Stimulated activated CD4-positive, alpha-beta T cell treated with anti-CD3 and anti-CD28 coated beads, Interleukin-4, amount 100 ng/mL, for 48 hours (primary cell): ENCODE measurements at regions not wholly inside any gene's neighbourhood (a gene's known extent, or its start where the extent isn't known, plus 50 kb on each side); places are given as distances from the start of the nearest gene placed in this dataset.
"Not testable (repeated sequence)": the region's sequence is repeated elsewhere in the genome, so short reads cannot be mapped to it uniquely, and the experiment has no call there.

Experiments
- DNase-seq, 2 donors: peaks; one replicate each; pipeline ENCODE4 v3.0.0-alpha.2; 2020; ENCODE audit warnings: low read depth in 2 of 2

DNA sequence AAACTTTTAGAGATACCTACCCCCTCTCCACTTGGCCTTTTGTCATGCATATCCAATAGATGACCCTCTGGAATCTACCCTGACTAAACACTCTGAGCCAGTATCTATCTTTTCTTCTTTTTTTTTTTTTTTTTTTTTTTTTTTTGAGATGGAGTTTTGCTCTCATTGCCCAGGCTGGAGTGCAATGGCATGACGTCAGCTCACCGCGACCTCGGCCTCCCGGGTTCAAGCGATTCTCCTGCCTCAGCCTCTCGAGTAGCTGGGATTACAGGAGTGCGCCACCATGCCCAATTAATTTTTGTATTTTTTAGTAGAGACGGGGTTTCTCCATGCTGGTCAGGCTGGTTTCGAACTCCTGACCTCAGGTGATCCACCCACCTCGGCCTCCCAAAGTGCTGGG lies 50.8 kb upstream of the GRIN2B start:
- DNase-seq, result not testable (repeated sequence)

DNA sequence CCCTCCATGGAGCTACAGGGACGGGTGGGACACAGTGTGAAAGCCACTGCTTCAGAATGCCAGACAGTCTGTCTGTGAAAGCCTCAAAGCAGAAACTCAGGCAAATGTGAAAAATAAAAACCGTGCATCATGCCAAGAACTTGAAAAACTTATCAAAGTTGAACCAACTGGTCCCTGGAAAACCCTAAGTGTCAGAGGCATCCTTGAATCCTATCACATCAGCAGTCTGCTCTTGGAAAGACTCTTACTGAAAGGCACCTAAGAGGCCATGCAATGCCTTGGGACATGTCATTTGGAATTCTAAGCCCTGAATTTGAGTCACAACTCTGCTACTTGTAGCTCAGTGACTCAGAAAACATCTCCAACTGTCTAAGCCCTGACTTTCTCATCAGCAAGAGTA lies 62.4 kb upstream of the GRIN2B start:
- DNase-seq, result no peak

DNA sequence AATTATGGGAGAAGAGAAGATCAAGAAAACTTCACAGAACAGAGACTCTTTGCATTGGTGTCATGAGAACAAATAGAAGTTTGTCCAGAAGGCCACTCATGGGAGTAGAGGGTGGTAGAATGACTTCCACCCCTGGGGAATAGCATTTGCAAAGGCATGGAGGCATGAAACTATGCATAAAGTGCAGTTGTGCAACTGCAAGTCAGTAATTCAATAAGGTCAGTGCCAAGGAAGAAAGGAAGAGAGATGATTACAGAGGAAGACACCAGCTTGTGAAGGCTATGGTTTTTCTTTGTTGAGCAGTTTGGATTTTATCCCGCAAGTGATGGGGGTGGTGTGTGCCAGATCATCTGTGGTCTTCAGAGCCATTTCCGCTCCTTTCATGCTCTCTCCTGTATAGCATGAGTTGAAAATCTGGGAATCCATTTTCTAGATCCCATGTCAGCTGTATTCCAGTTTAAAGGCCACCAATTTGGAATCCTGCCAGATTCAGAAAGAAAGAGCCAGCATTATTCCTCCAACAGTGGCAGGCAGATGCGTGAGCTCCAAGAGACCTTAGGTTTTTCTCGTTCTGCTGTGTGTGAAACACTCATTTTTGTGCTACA lies 67.6 kb upstream of the GRIN2B start:
- no peak for DNase-seq

DNA sequence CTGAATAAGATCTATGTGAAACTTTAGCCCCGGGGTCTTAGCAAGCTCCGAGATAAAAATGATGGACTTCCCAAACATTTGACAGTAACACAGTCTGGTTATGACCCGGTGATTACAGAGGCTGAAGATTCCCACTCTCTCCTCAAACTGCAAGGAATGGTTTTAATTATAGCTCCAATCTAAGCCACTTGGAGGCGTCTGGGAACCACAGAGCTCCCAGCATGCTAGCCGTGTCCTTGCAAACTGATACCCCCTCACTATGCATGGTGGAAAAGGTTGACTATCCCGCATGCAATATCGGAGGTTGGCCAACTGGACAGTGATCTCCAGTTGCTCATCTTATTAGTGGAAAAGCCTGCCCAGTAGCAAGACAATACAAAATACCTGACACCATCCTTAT lies 76.5 kb upstream of the GRIN2B start:
- DNase-seq, result no peak

DNA sequence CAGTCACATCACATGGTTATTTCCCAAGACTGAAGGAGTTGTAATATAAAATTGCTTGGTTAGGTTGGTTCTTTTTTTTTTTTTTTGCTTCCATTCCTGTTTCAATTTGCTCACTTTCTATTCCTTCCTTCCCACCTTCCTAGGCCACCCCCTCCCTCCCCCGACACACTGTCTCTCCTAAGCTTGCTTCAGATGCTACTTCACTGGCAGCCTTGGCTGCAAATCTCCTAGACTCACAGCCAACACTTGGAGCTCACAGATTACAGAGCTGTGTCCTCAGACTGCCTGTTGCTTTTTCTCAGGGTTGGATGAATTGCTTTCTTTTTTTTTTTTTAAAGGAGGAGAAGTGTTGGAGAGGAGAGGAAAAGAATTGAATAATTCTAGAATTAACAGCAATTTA lies 77.3 kb upstream of the GRIN2B start:
- no peak for DNase-seq

DNA sequence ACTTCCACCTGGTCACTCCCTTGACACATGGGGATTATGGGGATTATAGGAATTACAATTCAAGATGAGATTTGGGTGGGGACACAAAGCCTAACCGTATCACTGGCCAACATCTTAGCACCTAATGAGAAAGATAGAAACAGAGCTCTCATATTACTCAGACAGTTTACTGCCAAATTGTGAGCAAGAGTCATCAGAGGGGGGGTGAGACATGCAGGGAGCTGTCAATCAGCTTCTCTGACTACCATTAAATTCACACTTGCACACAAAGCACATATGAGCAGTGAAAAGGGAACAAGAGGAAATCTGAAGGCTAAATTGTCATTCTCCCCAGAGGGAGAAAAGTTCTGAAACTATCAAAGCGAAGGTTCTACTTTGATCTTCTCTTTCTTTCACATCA lies 78.1 kb upstream of the GRIN2B start:
- no peak for DNase-seq

DNA sequence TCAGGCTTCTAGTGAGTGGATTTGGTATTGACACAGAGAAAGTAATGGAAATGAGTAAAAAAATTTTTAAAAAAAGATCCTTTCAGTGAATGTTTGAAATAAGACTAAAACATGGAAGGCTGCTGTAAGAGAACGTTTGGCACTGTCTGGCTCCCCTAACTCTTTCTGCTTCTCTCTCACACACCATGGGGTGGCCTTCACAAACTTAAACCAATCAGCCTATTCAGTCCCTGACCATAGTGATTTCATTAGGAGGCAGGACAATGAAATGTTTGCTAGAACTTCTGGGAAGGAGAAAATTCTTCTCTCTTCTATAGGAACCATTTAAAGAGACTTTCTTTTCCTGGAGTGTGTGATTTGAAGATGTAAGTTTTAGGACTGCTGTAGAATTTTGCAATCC lies 84.2 kb upstream of the GRIN2B start:
- DNase-seq, result no peak

DNA sequence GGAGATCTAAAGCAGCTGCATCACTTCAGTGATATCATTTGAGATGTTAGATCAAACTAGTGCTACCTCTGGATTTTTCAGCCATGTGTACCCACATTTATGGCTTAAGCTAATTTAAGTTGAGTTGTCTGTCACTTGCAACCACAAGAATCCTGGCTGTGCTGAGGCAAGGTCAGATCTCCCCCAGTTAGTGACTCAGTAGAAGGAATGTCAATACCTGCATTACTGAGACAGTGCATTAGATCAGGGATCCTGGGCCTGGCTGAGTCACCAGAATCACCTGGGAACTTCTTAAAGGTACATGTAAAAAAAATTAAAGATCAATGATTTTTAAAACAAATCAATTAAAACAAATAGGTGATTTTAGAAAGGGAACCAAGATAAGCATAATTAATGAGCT lies 84.6 kb upstream of the GRIN2B start:
- DNase-seq, result no peak

DNA sequence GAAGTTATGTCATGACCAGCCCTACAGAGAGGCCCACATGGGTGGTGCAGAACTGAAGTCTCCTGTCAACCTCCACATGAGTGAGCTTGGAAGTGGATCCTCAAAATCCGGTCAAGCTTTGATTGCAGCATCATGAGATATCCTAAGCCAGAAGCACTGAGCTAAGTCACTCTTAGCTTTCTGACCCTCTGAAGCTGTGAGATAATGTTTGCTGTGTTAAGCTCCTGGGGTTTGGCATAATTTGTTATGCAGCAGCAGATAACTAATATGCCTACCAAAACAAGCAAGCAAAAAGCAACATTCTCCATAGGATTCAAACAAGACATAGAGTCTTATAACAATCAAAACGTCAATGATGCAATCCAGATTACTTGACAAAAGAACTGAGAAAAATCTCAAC lies 87.6 kb upstream of the GRIN2B start:
- no peak for DNase-seq

DNA sequence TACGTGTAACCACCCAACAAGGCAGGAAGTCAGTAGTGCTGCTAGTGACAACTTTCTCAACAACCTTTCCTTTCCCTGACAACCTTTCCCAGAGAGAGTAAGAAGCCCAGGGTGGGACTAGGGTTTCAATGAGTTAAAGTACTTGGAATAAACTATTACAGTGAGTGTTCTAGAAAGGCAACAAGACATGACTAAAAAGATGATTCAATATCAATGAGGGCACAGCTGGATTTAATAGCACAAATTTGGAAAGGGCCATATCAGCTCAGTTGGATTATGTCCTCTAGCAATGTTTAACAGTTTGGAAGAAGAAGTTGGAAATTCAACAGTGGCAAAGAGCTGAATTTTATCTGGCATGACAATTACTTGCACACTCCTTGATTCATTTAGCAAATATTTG lies 90.4 kb upstream of the GRIN2B start:
- no peak for DNase-seq

DNA sequence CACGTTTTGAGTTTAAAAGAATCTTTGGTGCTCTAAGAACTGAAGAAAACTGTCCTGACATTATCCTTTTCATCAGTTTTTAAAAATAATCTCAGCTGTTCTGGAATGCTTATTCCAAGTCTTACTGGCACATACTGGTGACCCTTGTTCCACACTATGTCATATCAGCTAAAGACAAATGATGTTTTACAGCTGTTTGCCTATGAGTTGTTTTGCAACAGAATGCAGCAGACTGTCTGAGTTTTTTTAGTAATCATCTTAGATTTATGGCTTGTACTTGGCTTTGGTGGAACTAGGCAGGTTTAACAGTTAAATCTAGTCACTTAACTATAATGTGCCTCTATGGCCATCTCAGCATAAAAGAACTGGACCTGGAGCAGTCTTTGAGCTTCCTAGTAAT lies 91.6 kb upstream of the GRIN2B start:
- no peak for DNase-seq

DNA sequence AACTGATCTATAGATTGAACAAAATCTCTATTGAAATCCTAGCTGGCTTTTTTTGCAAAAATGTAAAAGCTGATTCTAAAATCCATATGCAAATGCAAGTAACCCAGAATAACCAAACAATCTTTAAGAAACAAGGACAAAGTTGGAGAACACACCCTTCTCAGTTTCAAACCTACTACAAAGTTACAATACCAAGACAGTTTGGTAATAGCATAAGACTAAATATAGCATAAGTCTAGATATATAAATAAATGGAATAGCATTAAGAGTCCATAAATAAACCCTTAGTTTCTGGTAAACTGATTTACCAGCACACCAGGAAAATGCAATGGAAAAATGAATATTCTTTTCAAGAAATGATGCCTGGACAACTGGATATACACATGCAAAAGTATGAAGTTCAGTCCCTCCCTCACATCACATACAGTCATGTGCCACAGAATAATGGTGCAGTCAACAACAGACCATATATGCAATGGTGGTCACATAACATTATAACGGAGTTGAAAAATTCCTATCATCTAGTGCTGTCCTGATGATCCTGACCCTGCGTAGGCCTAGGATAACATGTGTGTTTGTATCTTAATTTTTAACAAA lies 94.5 kb upstream of the GRIN2B start:
- no peak for DNase-seq

DNA sequence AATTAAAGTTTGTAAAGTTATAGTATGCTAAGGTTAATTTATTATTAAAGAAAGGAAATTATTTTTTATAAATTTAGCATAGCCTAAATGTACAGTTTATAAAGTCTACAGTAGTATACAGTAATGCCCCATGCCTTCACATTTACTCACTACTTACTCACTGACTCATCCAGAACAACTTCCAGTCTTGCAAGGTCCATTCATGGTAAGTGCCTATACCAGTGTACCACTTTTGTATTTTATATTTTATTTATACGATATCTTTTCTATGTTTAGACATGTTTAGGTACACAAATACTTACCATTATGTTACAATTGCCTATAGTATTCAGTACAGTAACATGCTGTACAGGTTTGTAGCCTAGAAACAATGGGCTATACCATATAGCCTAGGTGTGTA lies 95.1 kb upstream of the GRIN2B start:
- no peak for DNase-seq

DNA sequence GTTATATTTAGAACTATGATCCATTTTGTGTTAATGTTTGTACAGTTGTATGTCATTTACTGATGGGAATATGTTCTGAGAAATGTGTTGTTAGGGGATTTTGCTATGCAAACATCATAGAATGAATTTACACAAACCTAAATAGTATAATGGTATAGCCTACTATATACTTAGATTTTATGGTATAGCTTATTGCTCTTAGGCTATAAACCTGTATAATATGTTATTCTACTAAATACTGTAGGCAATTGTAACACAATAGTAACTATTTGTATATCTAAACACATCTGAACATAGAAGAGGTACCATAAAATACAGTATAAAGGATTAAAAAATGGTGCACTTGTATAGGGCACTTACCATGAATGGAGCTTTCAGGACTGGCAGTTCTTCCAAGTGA lies 105.4 kb upstream of the GRIN2B start:
- DNase-seq, result no peak

DNA sequence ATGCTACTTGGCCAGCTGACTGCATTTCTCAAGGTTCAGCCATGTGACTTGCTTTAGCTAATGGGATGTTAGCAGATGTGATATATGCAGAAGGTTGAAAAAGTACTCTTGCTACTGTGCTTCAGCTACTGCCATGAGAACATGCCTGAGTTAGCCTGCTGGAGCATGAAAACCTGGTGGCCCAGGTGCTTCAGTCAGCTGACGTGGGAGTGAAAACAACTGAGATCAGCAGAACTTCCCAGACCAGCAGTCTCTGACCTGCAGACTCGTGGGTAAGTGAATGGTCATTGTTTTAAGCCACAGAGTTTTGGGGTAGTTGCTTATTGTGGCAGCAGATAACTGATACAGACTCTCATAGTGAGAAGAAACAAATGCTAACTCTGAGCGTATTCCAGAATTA lies 118.6 kb upstream of the GRIN2B start:
- no peak for DNase-seq

DNA sequence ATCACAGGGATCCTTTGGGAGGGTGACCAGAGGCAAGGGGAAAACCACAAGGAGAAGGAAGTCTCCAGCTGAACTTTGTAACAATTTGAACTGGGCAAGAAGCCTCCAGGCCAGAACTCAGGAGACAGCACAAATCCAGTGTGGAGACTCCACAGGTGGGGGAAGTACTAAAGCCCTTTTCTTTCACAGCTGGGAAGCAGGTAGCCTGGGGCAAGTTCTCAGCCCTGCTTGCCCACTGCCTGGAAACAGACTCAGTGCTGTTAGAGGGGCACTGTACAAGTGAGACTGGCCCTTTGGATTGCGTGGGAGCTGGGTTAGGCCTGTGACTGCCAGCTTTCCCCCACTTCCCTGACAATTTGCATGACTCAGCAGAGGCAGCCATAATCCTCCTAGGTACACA lies 120.2 kb upstream of the GRIN2B start:
- DNase-seq, result not testable (repeated sequence)

DNA sequence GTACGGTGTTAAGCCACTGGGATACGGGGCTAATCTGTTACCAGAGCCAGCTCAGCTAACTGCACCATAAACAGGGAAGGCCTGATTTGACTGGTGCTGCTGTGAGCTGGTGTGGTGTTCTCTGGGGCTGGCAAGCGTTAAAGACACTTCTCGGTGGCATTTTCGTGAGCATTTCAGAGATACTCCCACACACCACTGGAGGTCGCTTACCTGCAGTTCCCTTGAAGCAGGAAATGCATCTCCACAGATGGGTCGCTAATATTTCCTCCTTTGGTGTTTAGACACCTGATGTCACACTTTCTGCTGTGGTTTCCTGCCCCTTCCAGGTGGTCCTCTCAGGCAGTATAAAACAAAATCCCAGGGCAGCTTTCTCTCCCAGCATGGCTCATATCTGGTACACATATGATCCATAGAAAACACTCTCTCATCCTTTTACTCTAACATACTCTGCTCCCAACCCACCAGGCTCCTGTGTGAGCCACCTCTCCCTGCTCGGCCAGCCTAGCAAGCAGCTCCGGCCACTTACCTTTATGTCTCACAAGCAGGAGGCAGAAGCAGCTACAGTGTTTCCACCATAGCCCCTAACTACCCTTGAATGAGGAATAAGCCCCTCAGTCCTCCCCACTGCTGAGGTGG lies 129.9 kb upstream of the GRIN2B start:
- no peak for DNase-seq

DNA sequence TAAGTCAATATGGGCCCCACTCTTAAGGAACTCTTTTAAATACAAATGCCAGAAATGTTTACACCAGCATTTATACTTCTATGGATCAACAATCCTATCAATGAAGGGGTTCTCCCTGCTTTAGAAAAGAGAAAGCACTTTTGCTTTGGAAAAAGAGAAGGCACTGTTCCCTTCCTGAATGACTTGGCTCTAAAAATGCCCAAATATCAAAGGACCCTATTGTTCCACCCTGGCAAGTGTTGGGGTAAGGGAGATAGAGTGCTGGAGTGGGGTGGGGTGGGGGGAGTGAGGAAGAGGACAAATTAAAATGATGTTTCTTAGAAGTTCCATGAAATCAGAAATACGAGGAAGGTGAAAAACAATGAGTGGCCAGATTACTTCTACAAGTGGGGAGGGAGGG lies 131.6 kb upstream of the GRIN2B start:
- no peak for DNase-seq

DNA sequence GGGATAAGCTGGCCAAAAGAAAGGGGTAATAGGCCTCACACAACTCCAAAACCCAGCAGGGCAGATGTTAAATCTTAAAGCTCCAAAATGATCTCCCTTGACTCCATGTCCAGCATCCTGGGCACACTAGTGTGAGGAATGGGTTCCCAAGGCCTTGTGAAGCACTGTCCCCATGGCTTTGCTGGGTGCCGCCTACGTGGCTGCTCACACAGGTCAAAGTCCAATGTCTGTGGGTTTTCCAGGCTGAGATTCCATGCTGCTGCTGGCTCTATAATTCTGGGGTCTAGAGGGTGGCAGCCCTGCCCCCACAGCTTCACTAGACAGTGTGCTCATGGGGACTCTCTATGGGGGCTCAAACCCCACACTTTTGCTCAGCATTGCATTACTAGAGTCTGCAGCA lies 145.3 kb upstream of the GRIN2B start:
- no peak for DNase-seq

DNA sequence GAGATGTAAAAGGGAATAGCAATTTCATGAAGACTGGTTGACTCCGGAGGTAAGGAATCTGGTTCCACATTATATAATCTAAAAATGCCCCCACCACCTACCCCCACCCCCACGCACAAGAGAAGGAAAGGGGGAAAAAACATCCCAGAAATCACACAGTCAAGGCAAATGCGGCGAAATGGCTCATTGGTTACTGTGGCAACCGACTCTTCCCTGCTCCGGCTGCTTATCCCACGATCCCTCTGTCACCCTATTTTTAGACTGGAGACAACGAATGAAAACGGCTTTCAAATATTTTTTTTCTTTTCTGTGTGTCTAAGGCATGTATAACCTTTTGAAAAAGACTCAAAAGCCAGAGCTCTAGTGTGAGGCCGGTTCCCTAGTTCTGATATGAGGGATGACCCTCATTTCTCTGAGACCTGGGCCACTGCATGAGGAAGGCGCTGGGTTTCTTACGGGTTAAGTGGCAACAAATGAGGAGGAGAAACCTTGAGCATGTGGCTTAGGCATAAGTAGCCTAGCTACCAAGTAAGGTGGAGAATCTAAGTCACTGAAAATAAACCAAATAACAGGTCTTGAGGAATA lies 148.3 kb upstream of the GRIN2B start:
- DNase-seq, result no peak

DNA sequence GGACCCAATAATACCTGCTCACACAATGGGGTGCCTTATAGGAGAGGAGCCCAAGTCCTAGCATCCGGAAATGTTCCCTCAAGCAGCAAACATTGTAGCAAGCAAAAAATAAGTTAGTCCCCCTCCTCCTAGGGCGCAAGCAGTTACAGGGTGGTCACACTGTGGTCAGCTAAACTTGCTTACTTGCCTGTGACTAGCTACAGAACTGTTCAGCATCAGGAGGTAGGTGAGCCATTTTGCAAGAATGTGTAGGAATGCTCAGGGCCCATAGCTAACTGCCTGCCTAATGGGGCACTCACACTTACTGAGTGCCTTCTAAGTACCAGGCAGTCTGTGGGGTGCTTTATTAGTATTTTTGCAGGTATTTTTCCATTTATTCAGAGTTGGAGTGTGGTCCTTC lies 154.6 kb upstream of the GRIN2B start:
- no peak for DNase-seq

DNA sequence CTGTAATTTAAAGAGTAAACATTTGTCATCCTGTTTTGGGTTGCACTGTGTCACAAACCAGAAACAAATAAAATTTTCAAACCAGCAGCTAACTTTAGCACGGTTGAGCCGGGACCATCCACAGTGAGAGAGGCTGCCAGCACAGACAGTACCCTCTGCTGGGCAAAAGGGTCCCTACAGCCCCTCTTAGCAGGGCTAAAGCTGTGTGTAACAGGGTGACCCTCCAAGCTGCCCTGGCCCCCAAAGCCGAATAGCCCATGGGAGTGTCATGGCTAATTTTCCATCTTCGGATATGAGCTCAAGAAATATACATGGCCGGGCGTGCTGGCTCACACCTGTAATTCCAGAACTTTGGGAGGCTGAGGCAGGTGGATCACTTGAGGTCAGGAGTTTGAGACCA lies 157.1 kb upstream of the GRIN2B start:
- no peak for DNase-seq

DNA sequence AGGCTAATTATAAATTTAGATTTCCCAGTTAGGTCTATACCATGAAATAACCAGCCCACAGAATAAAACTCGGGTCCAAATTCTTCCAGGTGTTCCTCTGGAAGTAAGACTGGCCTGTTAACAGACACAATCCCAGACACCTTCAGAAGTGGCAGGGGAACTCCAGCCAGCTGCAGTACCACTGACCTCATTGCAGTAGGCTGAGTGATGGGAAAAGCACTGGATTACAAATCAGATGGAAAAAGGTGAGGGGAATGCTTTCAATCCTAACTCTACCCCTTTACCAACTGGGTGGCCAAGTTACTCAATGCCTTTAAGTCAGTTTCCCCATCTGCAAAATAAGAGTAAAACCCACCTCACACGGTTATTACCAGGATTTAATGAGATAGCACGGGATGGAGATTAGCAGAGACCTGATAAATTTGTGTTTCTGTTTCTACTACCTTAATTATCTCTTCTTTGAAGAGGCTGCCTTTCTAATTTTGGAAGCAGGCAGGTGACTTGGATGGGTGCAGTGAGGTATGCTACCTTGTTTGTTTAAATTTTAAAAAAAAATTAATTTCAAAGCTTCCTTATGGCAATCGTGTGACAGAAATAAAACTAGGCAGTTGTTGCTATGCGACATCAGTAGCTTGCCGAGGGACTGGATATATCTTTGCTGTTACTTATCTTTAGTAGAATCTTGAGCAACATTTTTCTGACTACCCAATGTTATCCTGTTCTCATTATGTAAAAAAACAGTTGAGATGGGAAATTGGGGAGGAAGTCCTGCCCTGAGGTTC lies 167.3 kb upstream of the GRIN2B start:
- DNase-seq, result no peak
